Testis (tissue), 2 donors: ENCODE measurements at regions not wholly inside any gene's neighbourhood (a gene's known extent, or its start where the extent isn't known, plus 50 kb on each side); places are given as distances from the start of the nearest gene placed in this dataset.
A peak's percentile ranks its signal among the peaks of the same experiment; 100 is the strongest.

Source experiments
- DNase-seq: peaks from one replicate; pipeline ENCODE4 v3.0.0-alpha.2; 2019
- H3K27ac ChIP-seq, 2 donors: fragments of 200-600 bp; sonication (generic); one replicate each; pipeline ENCODE4 v1.5.1; 2019
- H3K27me3 ChIP-seq: fragments of 200-600 bp; sonication (generic); one replicate; pipeline ENCODE4 v1.5.1; 2019
- H3K36me3 ChIP-seq: fragments of 200-600 bp; sonication (generic); one replicate; pipeline ENCODE4 v1.5.1; 2017; ENCODE audit warnings: low read depth; ENCODE audit errors: missing control alignments
- H3K4me1 ChIP-seq: fragments of 200-600 bp; sonication (generic); one replicate; pipeline ENCODE4 v1.5.1; 2019
- H3K4me3 ChIP-seq, 2 donors: fragments of 200-600 bp; sonication (generic); one replicate each; pipeline ENCODE4 v1.5.1; 2017 to 2019
- H3K9me3 ChIP-seq: fragments of 200-600 bp; sonication (generic); one replicate; pipeline ENCODE4 v1.5.1; 2017
- CTCF ChIP-seq, 3 experiments: fragments of 450-650 bp in 2 of 3; fragments of 200-600 bp in 1 of 3; sonication (generic) in 1 of 3; IDR thresholded peaks; one replicate each; pipeline ENCODE4 v1.5.1; 2016 to 2019; ENCODE audit warnings: antibody characterized with exemption in 3 of 3, mild to moderate bottlenecking in 2 of 3, moderate library complexity in 1 of 3
- POLR2A ChIP-seq: fragments of 450-650 bp; IDR thresholded peaks from one replicate; pipeline ENCODE4 v1.6.1; 2017; ENCODE audit warnings: antibody characterized with exemption, mild to moderate bottlenecking, moderate library complexity
- WGBS, 2 donors: methylation state at CpG; one replicate each; pipeline ENCODE4 v1.1.5; 2018; 5-methylcytosine and 5-hydroxymethylcytosine counted together
- intact Hi-C: fragments of 100-400 bp; cut with DNase I; formaldehyde crosslinking; loops from one replicate; pipeline ENCODE4 v1.15.1; 2023; ENCODE audit warnings: low total_unique reads

DNA sequence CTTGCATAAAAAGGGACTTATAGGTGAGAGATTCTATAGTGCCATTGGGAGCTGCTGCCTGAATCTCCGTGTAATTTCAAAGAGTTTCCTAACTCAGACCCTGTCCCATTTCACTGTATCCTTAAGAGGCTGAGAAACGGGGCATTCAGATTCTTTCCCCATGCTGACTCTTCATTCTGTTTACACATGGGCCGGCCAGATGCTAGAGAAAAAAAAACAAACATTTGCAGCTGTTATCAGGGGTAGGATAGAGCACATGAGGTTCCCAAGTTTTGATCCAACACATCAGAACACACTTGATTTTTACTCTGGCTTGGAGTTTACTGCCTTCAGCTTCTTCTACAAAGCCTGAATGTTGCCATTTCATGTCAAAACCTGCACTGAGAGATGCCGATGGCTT is 215.9 kb upstream of the TPRG1 start:
- Histone ChIP-seq H3K4me1 (peaks cover 12% of the 10 kb centered on the region), H3K36me3 (no peaks in the 10 kb centered on the region), H3K27ac (peak overlapping the region; percentile 45 to 86), H3K27me3 (no peaks in the 10 kb centered on the region), H3K4me3 (no peak overlapping the region), H3K9me3 (no peaks in the 10 kb centered on the region)
- no peak for TF ChIP-seq POLR2A
- no peak for TF ChIP-seq CTCF (IDR thresholded peaks at IDR 0.05)
- WGBS, 2 donors: 49 to 52% methylated on average over 4 of the region's 4 CpGs
- DNase-seq: no peak
- intact Hi-C loops: no loop called here

DNA sequence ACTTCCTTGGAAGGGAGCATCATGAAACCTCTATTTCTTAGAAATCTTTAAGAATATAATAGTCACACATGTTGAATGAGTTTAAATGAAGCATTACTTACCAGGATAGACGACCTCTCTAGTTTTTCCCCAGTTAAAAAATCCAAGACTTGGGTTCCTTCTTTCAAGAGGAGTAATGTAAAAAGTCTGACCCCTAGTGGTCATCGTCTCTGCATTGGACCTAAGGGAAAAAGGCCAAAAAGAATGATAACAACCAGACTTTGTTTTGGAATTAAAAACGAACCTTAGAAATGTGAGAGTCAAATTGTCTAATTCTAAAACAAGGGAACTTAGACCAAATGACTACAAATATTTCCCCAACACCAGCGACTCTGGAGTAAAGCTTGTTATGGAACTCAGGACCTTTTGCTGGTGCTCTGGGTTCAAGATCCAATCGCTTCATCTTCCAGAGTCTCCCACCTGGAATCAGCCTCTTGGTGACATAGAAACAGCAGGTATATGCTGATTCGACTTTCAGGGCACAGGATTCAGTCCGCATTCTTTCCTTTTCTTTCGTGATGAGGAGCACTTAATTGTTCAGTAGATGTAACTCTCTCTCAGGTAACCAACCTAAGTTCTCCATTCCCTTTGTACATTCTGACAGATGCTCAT is 214.8 kb upstream of the TPRG1 start:
- TF ChIP-seq CTCF (IDR thresholded peaks at IDR 0.05) (peak; percentile 63 to 86 (median 76)), POLR2A (no peak)
- Histone ChIP-seq H3K4me3 (no peak overlapping the region), H3K27ac (peak overlapping the region; percentile 45 to 86), H3K27me3 (no peaks in the 10 kb centered on the region), H3K9me3 (no peaks in the 10 kb centered on the region), H3K4me1 (peaks cover 7% of the 10 kb centered on the region), H3K36me3 (no peaks in the 10 kb centered on the region)
- intact Hi-C loops: no loop called here
- DNase-seq: no peak
- 50 to 52% methylated on average over 8 of the region's 8 CpGs for WGBS, 2 donors

GRCh38 chr3:188959013-188959412 is 212.8 kb upstream of the TPRG1 start:
- Histone ChIP-seq H3K27me3 (no peaks in the 10 kb centered on the region), H3K9me3 (no peaks in the 10 kb centered on the region), H3K27ac (no peak overlapping the region), H3K4me1 (peaks cover 7% of the 10 kb centered on the region), H3K36me3 (no peaks in the 10 kb centered on the region), H3K4me3 (no peak overlapping the region)
- TF ChIP-seq CTCF (IDR thresholded peaks at IDR 0.05) (no peak), POLR2A (no peak)
- DNase-seq: no peak
- 97% methylated on average over 1 of the region's 1 CpG for WGBS, 2 donors
- intact Hi-C loops: no loop called here

- intact Hi-C loops: no loop called here
- H3K27me3 ChIP-seq: no peaks in the 10 kb centered on the region
- H3K9me3 ChIP-seq: no peaks in the 10 kb centered on the region
- 80 to 82% methylated on average over 13 of the region's 13 CpGs for WGBS, 2 donors
- no peak overlapping the region for H3K4me3 ChIP-seq
- TF ChIP-seq POLR2A (no peak), CTCF (IDR thresholded peaks at IDR 0.05) (no peak)
- H3K36me3 ChIP-seq: no peaks in the 10 kb centered on the region
- no peak overlapping the region for H3K27ac ChIP-seq
- no peaks in the 10 kb centered on the region for H3K4me1 ChIP-seq
- DNase-seq: no peak
Observed at GRCh38 chr3:188962253-188963247, 209.2 kb upstream of the TPRG1 start.
